K562 (cell line): ENCODE measurements at regions not wholly inside any gene's neighbourhood (a gene's known extent, or its start where the extent isn't known, plus 50 kb on each side); places are given as distances from the start of the nearest gene placed in this dataset.

Source experiments
- ATAC-seq: fragments of 200-7000 bp; cut with Tn5 transposase; 3 replicates; pipeline ENCODE4 v1.9.1; 2020; ENCODE audit warnings: moderate library complexity
- BruUV-seq: library from RNA; stranded (reverse); fragments of 400-500 nt; replicated peaks from 2 replicates; lab custom pipeline; 2021; lab: Mats Ljungman, UMichigan
- CTCF ChIA-PET: fragments of 300-600 bp; formaldehyde crosslinking; extraction: SDS; loops from one replicate; lab custom pipeline; 2021; ENCODE audit warnings: low intra/inter-chr PET ratio; lab: Yijun Ruan, JAX
- POLR2A ChIA-PET: fragments of 300-600, 350-650 bp; sonication (Branson Sonifier 250); formaldehyde crosslinking; extraction: SDS; loops from one replicate; lab custom pipeline; 2021; ENCODE audit warnings: antibody characterized with exemption, inconsistent platforms; lab: Yijun Ruan, JAX
- DNase-seq, 4 experiments: peaks; one replicate each; pipeline versions ENCODE4 v3.0.0 to v3.0.0-alpha.2; 2011 to 2018; ENCODE audit warnings: low spot score in 3 of 4, mixed read lengths in 3 of 4; ENCODE audit errors: extremely low read depth in 1 of 4
- FAIRE-seq: peaks from 2 replicates; lab custom pipeline; 2011; peaks lifted over from hg19 to GRCh38; lab: Jason Lieb, UNC
- H2AFZ ChIP-seq: 2 replicates; pipeline ENCODE4 v1.6.0; 2011; ENCODE audit warnings: low read depth, low read length, control low read depth, inconsistent platforms
- H3K27ac ChIP-seq: fragments of 200-600 bp; 3 replicates; pipeline ENCODE4 v1.8.0; 2011; ENCODE audit warnings: low read depth, mild to moderate bottlenecking, control low read depth, inconsistent platforms, low read length, moderate library complexity, mixed read lengths; ENCODE audit errors: extremely low read depth
- H3K27me3 ChIP-seq, 2 experiments: fragments of 300-600 bp in 1 of 2; 2 replicates in 1 of 2; 3 replicates in 1 of 2; pipeline versions ENCODE4 v1.6.0 to v1.8.0; 2011; ENCODE audit warnings: inconsistent platforms in 2 of 2, low read length in 2 of 2, mild to moderate bottlenecking in 1 of 2, mixed read lengths in 1 of 2, moderate library complexity in 1 of 2; ENCODE audit not compliant: control insufficient read depth in 2 of 2, insufficient read depth in 2 of 2
- H3K36me3 ChIP-seq: fragments of 300-600 bp; 3 replicates; pipeline ENCODE4 v1.8.0; 2011; ENCODE audit warnings: mild to moderate bottlenecking, low read length, inconsistent platforms; ENCODE audit not compliant: control insufficient read depth, insufficient read depth
- H3K4me1 ChIP-seq, 2 experiments: fragments of 200-600 bp in 1 of 2; replicated peaks in 1 of 2; 2 replicates in 1 of 2; 3 replicates in 1 of 2; pipeline versions ENCODE4 v1.5.1 to v1.8.0; 2011; ENCODE audit warnings: inconsistent platforms in 2 of 2, low read length in 2 of 2, mild to moderate bottlenecking in 1 of 2, mixed read lengths in 1 of 2, moderate library complexity in 1 of 2; ENCODE audit not compliant: control insufficient read depth in 2 of 2, insufficient read depth in 2 of 2
- H3K4me2 ChIP-seq: 2 replicates; pipeline ENCODE4 v1.6.1; 2011; ENCODE audit warnings: low read length, control low read depth, inconsistent platforms, mixed read lengths; ENCODE audit not compliant: insufficient read depth
- H3K4me3 ChIP-seq: fragments of 200-600 bp; sonication (generic), shearing (Covaris generic); 2 replicates; pipeline ENCODE4 v1.5.1; 2016; ENCODE audit warnings: control low read depth, inconsistent platforms
- H3K79me2 ChIP-seq: fragments of 200-600 bp; 3 replicates; pipeline ENCODE4 v1.8.0; 2011; ENCODE audit warnings: low read length, inconsistent platforms; ENCODE audit not compliant: control insufficient read depth, insufficient read depth
- H3K9ac ChIP-seq, 2 experiments: 2 replicates each; pipeline versions ENCODE4 v1.6.0 to v1.6.1; 2011; ENCODE audit warnings: low read depth in 2 of 2, low read length in 2 of 2, control low read depth in 1 of 2, inconsistent platforms in 1 of 2, mild to moderate bottlenecking in 1 of 2, mixed read lengths in 1 of 2; ENCODE audit not compliant: insufficient read depth in 1 of 2
- H3K9me1 ChIP-seq: one replicate; pipeline ENCODE4 v1.6.0; 2011; ENCODE audit warnings: inconsistent platforms, mild to moderate bottlenecking, low read length, moderate library complexity; ENCODE audit not compliant: control insufficient read depth, insufficient read depth
- H3K9me3 ChIP-seq: replicated peaks from 2 replicates; pipeline ENCODE4 v1.5.1; 2011; ENCODE audit warnings: low read depth, low read length, inconsistent platforms; ENCODE audit not compliant: control insufficient read depth, insufficient read depth
- H4K20me1 ChIP-seq: replicated peaks from 2 replicates; pipeline ENCODE4 v1.6.1; 2011; ENCODE audit warnings: low read length, inconsistent platforms, mixed read lengths; ENCODE audit not compliant: control insufficient read depth, insufficient read depth
- FOS ChIP-seq: IDR thresholded peaks from 3 replicates; pipeline ENCODE4 v1.6.1; 2011; ENCODE audit not compliant: insufficient read length; ENCODE audit errors: extremely low read depth
- IRF2 ChIP-seq: sonication (generic); formaldehyde crosslinking; IDR thresholded peaks from 2 replicates; pipeline ENCODE4 v1.8.1; 2022; ENCODE audit warnings: mild to moderate bottlenecking, missing genetic modification reagents
- NFE2L1 ChIP-seq: fragments of 450-650 bp; IDR thresholded peaks from 2 replicates; pipeline ENCODE4 v1.6.1; 2016; ENCODE audit warnings: missing genetic modification characterization, low read depth, mild to moderate bottlenecking, missing compliant biosample characterization, moderate library complexity, borderline replicate concordance
- ZKSCAN8 ChIP-seq: fragments of 200-800 bp; sonication (Bioruptor generic); IDR thresholded peaks from 2 replicates; pipeline ENCODE4 v1.6.1; 2016; ENCODE audit warnings: missing genetic modification characterization, missing compliant biosample characterization
- ZNF830 ChIP-seq: fragments of 250-450 bp; sonication (Bioruptor Pico); IDR thresholded peaks from 2 replicates; pipeline ENCODE4 v1.5.0; 2021; ENCODE audit warnings: mild to moderate bottlenecking
- WGBS: fragments of 100-300 bp; shearing (Covaris generic); methylation state at CpG from one replicate; pipeline ENCODE4 v1.1.6; 2016; ENCODE audit warnings: low coverage, mixed read lengths; ENCODE audit not compliant: insufficient coverage; ENCODE audit errors: missing lambda C conversion rate; 5-methylcytosine and 5-hydroxymethylcytosine counted together
- in situ Hi-C: fragments of 300-500 bp; cut with MboI; formaldehyde crosslinking; loops from 4 replicates; pipeline ENCODE4 v1.15.0; 2018; ENCODE audit warnings: inconsistent platforms, mixed read lengths
- intact Hi-C: fragments of 100-400 bp; cut with micrococcal nuclease; formaldehyde crosslinking; loops from 2 replicates; pipeline ENCODE4 v1.14.2; 2022
- TF ChIP-seq, protein P1 (sequence below): sonication (generic); formaldehyde crosslinking; IDR thresholded peaks from 2 replicates; pipeline ENCODE4 v1.8.0; 2022; ENCODE audit warnings: missing genetic modification reagents, mild to moderate bottlenecking, borderline replicate concordance

DNA sequence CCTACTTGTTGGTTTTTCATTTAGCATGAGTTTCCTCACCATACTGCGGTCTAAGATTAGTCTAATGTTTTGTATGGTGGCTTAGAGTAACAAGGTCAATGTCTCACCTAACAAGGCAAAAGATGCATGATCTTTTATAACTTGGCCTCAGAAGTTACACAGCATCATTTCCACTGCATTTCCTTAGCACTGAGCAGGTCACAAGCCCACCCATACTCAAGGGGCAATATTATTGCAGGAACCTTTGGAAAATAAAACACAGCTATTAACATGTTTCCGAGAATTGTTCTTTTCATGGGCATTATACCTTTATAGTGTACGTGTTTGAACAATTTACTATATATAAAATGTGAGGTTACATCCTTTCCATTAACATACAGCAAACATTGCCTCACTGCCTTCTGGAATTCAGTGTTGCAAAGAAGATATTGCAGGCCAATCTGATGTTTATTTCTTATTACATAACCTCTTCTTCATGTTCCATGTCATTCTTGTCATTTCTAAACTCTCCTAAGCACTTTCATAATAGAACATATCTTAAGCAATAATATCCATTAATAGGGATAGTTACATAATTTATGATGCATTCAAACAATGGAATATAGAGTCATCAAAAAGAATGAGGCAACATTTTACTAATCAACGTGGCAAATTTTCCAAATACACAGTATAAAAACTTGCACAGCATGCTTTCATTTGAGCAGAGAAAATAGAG, 153.8 kb downstream of the AREG start:
- Histone ChIP-seq H3K4me3 (no peak overlapping the region), H3K9me3 (no peaks in the 10 kb centered on the region; the same call in none of the 2 replicates), H3K9ac (no peak overlapping the region), H4K20me1 (no peaks in the 10 kb centered on the region), H3K79me2 (no peaks in the 10 kb centered on the region), H3K36me3 (no peaks in the 10 kb centered on the region), H3K27ac (no peak overlapping the region), H3K4me1 (no peaks in the 10 kb centered on the region), H2AFZ (no peak overlapping the region), H3K9me1 (no peaks in the 10 kb centered on the region), H3K27me3 (no peaks in the 10 kb centered on the region), H3K4me2 (no peak overlapping the region)
- no TSS peak for BruUV-seq
- TF ChIP-seq ZNF830 (CRISPR knock-in tag) (no peak), FOS (no peak), IRF2 (CRISPR knock-in tag) (no peak), NFE2L1 (tag) (no peak), ZKSCAN8 (CRISPR knock-in tag) (no peak)
- TF ChIP-seq, protein P1, sequence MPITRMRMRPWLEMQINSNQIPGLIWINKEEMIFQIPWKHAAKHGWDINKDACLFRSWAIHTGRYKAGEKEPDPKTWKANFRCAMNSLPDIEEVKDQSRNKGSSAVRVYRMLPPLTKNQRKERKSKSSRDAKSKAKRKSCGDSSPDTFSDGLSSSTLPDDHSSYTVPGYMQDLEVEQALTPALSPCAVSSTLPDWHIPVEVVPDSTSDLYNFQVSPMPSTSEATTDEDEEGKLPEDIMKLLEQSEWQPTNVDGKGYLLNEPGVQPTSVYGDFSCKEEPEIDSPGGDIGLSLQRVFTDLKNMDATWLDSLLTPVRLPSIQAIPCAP (CRISPR knock-in tag), result no peak
- ChIA-PET POLR2A (no interaction called here), CTCF (no interaction called here)
- no peak for ATAC-seq
- FAIRE-seq, result no peak
- in situ Hi-C loops, result no loop called here
- intact Hi-C loops, result no loop called here
- WGBS, result 20% methylated on average over 4 of the region's 4 CpGs
- no peak for DNase-seq
